NCI-H187 (cell line): ENCODE measurements at regions not wholly inside any gene's neighbourhood (a gene's known extent, or its start where the extent isn't known, plus 50 kb on each side); places are given as distances from the start of the nearest gene placed in this dataset.

Source experiments
- DNase-seq, 2 experiments: peaks; one replicate each; lab custom pipeline; 2025; lab: John Stamatoyannopoulos, UW

DNA sequence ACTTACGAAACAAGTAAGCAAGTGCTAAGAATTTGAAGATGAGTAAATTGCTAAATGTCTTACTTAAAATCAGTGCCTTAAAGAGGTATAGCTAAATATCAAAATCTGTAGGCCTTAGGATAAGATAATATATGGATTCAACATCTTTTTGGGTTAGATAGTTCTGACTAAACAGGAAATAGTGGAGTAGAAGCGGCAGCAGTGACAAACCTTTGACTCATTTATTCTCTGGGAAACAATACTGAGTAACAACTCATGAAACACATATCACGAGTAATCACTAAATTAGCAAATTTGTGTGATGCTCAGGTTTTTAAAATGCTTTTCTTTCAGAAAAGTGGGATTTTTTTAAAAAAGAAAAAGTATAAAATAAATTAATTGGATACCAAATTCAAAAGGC, 762.1 kb upstream of the TYRP1 start:
- no peak for DNase-seq

DNA sequence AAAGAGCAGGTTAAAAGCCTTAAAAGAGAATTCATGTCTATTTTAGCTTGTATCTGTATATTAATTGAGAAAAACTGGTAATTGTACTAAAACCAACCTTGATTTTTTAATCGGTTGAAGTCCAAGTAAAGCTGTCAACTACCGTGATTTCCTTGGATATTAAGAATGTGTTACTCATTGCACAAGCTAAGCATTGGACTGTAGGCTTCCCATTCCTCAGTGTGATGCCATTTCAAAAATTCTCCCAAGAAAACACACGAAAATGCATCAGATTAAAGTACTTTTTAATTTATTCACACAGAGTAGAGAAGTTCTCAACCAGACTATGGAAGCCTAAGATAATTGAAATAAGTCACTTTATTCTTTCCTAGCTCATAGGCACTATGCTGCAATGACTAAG, 761.4 kb upstream of the TYRP1 start:
- no peak for DNase-seq

DNA sequence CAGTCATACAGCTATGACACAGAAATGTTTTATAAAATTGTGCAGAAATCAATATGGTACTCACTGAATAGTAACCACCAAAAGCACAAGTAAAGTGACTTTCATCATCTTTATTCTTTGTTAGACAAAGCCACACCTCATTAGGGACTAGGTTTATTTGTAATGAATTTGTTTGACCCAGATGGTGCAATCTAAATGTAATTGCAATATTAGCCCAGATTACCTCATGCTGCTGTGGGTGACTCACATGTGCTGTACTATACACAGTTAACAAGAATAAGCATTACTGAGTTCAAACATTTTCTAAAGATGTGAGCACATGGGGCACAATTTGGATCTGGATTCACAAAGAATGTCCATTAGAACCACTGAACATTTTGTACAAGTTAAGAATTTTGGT, 759.3 kb upstream of the TYRP1 start:
- no peak for DNase-seq

DNA sequence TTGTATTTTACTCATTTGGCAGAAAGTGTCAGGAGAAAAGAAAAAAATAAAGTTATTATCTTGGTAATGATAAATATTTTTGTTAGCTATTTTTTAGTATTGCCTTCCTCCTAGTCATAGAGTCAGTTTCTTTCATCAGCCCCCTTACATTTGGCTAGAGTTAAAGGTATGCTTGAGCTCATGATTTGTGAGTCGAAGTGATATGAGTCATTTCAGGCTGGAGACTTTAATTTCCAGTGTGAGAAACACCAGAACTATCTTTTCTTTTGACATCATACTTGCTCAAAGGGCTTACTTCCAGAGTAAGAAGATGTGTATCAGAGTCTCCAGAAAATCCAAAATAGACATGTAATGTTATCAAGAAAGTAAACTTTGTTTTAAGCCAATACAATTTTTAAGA, 746.7 kb upstream of the TYRP1 start:
- DNase-seq, result no peak

DNA sequence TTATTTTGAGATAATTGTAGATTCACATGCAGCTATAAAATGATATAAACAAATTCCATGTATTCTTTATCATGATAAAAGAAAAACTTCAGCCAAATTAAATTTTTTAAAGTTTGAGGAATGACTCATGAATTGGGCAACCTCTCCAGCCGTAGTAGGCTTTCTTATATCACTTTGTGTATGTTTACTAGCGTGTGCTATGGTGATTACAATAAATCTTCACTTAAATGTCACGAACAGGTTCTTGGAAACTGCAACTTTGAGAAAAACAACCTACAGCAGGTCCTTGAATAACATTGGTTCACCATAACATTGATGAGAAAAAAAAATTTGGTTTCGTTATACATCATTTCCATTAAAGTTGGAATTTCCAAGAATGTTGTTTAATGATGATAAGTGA, 730.9 kb upstream of the TYRP1 start:
- no peak for DNase-seq

DNA sequence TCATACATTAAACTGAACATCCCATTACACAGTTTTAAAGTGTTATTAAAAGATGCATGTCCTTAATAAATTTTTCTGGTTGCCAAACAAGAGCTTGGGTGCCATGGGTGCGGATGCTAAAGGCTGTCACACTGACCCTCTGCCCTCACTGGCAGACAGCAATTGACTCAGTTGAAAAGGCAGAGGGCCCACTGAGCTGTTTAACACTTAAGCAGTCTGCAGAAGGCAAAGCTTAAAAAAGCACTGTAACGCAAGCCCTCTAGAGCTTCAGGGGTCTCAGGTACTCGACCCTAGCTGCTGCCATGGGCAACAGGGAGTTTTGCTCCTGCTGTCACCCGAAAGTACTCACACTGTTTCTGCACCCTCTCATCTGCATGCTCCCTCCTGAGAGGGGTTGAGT, 726.4 kb upstream of the TYRP1 start:
- DNase-seq, result no peak

DNA sequence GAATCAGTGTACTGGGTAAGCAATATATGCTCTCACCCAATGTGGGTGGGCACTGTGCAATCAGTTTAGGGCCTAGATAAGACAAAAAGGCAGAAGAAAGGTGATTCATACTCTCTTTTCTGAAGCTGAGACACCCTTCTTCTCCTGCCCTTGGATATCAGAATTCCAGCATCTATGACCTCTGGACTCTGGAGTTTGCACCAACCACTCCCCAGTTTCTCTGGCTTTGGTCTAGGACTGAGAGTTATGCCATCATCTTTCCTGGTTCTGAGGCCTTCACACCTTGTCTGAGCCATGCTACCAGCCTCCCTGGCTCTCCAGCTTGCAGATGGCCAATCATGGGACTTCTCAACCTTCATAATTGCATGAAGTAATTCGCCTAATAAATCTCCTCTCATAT, 724.6 kb upstream of the TYRP1 start:
- no peak for DNase-seq

DNA sequence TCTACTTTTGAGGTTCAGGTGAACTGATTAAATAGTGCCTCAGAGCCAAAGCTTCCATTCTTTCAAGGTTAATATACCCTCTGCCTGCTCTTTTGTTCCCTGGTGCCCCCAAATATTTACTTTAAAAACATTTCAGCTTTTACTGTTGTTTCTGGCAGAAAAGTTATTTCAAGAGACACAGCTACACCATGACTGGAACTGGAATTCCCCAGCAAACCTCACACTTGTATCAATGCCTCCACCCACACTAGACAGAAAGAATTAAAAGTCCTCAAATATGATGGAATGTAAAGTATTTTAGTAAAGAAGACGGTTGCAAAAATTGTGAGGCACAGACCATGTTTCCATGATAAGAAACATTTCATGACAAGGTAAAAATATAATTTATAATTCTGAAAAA, 720.2 kb upstream of the TYRP1 start:
- DNase-seq, result no peak

DNA sequence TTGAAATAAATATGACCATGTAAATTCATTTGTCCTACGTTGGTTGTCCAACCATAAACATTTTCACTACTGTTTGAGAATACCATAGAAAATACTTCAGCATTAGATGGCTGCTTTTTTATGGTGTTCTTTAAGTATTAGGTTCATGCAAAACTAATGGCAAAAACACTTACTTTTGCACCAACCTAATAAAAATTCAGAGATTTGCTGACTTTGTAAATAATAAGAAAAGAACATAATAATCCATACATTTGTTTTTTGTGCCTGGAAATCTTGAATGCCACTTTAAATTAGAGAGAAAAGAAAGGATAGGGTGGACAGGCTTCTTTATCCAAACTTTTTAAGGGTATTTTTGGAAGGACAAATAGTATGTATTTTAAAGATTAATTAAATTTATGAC, 719.7 kb upstream of the TYRP1 start:
- DNase-seq, result no peak

DNA sequence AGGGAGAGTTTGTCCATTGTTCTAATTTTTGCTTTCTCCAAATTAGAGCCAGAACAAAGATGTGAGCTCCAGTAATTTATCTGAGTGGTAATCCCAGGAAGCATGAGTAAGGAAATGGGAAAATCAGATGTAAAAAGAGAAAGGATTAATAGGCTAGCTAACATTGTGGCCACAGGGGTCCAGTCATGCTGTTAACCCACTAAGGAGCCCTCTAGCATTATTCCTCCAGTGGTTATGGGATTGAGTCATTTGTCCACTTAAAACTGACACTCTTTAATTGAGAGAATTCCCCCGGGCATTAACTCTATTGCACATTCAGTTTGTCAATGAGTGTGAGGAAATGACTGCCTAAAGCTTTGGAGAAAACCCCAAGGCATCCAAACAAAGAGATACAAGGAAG, 700.3 kb upstream of the TYRP1 start:
- no peak for DNase-seq

DNA sequence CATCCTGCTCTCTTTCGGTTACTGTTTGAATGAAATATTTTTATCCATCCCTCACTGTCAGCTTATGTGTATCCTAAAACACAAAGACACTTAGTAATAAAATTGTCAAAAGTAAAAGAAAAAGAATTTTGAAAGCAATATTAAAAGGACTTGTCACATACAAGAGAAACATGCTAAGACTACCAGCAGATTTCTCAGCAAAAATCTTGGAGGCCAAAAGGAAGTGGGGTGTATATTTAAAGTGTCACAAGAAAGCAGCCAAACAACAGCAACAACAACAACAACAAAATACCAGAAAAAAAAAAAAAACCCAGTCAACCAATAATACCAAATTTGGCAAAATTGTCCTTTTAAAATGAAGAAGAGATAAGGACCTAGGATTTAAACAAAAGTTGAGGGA, 678.7 kb upstream of the TYRP1 start:
- no peak for DNase-seq

DNA sequence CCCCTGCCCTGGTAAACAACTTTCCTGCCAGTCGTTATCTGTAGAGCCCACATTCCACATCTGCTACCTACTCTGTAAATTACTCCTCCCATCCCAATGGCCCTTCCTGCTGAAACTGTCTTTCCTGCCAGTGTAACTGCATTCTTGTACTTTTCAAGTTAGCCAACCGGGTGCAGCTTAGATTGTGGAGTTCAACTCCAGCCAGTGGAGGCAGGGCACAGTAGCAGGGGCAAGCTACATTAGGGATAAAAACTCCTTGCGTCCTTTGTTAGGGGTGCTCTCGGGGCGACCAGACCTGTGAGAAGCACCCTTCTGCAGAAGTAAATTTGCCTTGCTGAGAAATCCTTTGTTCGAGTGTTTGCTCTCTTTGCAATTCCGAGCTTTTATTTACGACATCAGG, 639.0 kb upstream of the TYRP1 start:
- DNase-seq, result no peak

DNA sequence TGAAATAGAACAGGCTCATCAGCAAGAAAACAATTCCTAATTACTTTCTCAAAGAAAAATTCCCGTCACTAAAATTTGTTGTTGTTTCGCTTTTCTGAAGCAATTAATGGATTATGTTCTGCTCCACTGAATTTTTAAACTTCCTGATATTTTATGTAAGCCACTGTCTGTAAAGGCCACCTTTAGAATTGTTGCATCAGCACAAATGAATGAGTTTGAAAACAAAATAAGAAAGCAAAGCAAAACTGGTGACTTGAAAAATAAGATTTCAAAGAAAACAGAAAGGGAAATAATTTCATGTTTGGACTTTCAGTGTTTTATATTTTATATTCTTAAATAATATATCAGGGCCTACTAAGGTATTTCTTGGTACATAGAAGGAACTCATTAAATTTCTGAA, 636.3 kb upstream of the TYRP1 start:
- no peak for DNase-seq

DNA sequence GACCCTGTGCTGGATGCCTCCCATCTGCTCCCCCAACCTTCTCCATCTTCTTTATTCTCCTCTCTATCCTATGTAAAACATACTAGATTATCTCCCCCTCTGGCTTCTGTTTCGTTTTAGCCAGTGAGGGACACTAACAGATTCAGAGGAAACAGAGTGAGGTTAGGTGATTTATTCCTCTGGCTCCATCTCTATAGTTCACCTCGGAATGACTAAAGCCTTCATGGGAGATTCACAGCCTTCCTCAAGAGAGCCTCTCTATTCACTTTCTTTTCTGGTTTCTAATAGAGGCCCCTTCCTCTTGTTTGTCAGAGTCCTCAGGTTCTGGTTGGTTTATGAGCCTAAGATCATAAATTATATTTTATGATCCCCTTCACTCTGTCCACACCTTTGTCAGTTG, 633.1 kb upstream of the TYRP1 start:
- no peak for DNase-seq

DNA sequence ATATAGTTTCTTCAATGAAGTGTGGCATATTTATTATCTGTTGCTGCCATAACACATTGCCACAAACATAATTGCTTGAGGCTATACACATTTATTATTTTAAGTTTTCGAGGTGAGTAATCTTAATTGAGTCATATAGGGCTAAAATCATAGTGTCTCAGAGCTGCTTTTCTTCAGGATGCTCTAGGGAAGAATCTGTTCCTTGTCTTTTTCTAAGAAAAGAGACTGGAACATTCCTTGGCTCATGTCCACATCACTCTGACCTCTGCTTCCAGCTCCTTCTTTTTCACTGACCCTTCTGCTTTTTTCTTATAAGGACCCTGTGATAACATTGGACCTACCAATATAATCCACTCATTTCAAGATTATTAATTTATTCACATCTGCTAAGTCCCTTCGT, 632.4 kb upstream of the TYRP1 start:
- no peak for DNase-seq

DNA sequence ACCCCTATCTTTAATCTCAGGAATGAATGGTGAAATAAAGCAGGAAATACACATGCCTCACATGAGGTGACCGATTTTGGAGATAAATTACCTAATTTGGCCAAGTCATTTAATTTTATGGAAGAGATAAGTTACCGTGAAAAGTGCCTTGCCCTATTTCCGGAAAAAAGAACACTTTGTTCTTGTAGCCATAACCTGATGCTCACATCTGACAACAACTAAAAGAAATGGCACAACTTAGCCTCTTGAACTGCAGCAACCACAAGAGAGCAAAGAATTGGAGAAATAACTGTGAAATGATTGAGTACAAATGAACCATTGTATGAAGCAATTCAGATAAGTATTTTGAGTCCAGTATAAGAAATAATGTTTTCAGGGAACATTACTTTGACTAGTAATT, 628.1 kb upstream of the TYRP1 start:
- DNase-seq, result no peak

DNA sequence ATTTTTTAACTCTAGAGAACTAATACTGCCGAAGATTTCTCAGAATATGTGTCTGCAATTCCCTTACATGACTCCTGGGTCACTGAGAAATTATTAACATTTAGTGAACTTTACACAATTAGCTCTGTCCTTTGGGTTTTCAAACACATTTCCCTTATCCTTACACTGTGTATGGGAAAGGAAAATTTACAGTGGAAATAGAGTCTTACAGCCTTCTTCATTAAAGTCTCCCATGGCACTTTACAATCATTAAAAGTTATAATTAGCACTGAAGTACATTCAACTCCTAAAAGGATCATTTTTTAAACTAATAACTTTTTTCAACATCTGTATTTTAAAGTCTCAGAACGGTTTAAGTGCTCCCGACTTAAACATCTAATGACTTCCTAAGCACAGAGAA, 627.5 kb upstream of the TYRP1 start:
- DNase-seq, result no peak

DNA sequence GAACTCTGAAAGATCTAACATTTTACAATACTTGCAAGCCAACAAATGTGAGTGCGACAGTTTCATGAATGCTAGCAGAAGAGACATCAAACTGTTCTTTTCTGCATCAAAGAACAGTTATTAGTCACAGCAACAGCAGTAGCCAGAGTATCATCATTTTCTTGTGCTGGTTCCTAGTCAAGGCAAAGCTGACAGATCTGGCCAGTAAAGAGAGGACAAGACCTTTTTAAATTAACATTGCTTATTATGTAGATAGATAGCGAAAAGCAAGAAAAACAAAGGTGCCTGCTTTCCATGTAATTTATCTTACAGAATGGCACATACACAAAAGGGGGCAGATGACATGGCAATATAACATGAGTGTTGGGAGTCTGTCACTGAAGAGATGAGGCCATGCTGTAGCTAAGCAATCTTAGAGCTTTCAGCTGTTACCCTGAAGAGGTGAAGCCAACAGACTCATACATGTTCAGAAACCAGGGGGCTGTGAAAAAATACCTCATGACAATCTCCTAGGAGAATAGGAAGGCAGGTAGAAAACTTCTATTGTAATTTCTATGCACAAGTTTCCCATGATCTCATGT, 626.6 kb upstream of the TYRP1 start:
- DNase-seq, result no peak

DNA sequence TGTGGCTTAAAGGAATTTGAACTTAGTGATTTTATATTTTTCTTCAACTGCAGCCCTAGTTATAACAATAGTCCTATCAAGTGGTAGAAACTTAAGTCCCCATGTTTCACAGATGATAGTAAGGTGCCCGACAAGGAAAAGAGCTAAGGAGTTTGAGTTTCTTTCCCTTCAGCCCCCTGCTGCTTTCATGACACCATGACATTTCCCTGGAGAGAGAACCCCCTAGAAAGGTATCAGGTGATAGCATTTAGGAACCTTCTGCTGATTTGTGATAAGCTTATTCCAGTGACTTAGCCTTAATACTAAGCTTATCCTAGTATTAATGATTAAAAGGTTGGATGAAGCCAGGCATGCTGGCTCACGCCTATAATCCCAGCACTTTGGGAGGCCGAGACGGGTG, 623.8 kb upstream of the TYRP1 start:
- DNase-seq, result no peak

DNA sequence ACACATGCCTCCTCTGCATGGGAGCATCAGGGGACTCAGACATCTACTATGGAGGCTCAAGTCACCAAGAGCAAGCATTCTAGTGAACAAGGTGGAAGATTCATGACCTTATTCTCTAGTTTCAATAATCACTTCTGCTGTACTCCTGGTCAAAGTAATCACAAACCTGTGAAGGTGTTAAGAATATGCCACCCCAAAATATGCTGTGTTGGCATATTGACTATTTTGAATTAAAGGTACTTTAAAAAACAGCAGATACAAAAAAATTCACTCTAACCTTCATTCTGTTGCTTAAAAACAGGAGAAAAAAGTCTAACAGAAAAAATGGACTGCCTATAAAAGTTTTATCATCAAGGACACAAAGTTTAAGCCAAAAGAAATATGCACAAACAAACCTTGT, 607.8 kb upstream of the TYRP1 start:
- DNase-seq, result no peak

DNA sequence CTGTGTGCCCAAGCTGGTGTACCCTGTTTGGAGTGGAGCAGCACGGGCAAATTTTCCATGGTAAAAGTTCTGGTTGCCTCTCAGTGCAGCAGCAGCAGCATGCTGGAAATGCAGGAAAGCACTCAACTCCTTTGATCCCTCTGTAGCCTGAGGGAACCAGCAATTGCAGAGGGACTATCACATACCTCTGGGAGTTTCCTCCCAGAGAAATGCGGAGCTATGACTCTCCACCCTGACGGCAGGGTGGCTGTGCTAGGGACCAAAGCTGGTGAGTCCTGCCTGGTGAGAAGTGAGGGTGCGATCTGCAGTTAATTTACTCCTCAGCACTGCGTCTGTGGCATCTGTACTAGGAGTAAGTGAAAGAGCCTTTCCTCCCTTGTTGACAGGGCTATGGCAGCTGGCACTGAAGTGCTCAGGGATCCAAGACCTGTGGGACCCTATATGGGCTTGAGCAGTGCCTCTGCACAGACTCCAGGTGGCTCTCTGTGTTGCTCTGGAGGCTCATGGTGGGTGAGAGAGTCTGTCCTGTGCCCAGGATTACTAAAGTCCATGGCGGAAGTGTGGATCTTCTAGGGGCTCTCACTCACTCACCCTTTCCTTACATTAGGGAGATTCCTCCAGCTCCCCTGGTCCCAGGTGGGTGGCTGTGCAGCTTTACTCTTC, 601.2 kb upstream of the TYRP1 start:
- DNase-seq, result no peak

DNA sequence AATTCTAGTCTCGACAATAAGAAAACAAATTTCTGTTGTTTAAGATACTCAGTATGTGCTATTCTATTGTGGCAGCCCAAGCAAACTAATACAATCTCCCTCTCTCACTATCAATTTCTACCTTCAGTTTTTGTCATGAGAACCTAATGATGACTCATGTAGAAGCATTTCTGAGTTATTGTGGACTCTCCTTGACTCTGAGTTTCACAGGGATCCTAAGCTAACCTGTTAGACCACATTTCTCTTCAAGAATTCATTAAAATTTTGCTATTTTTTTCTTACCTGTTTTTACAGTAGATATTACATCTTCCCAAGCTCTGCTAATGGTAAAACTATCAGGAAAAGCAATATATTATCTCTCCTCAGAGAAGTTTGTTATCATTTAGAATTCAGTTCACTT, 599.1 kb upstream of the TYRP1 start:
- DNase-seq, result no peak

DNA sequence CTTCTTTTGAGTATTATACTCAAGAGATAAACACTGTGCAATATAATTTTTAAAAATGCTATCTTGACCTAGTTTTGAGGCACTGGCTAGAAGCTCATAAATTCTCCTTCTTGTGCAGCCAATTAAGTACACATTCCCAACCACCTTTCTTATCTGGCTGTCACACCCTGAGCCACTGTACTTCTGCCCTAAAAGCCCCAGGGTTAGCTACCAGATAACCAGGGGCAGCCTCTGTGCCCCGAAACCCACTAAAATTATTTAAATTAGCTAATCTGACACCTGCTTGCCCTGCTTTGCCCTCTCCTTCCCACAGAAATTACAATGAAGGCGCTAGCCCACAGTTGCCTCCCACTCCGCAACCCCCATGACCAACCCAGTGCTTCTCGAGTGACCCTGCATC, 597.3 kb upstream of the TYRP1 start:
- DNase-seq, result no peak

DNA sequence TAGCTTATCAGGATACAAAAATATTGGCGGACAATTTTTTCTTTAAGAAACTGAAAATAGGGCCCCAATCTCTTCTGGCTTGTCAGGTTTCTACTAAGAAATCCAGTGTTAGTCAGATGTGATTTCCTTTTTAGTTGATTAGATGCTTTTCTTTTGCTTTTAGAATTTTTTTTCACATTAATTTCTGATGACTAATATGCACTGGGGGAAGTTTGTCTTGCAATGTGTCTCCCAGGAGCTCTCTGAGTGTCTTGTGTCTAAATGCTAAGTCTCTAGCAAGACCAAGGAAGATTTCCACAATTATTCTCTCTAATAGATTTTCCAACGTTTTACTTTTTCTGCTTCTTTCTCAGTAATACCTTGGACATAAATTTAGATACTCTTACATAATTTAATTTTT, 559.8 kb upstream of the TYRP1 start:
- DNase-seq, result no peak

DNA sequence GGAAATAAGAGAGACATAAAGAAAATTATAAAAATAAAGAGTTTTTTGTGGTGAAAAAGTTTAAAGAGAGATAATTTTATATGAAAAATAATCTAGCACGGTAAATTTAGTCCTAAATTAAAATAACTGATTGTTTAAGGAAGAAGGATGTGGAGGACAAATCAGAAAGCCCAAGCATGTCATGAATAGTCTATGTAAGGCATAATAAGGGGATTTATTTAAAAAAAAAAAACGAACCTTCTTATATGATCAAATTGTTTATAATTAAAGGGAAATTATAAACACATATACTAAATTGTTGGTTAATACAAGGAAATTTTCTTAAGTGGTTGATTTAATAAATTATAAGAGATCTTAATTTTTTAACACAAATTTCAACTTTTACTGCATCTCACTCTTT, 551.8 kb upstream of the TYRP1 start:
- DNase-seq, result no peak
